GM19351 (cell line): ENCODE measurements at regions not wholly inside any gene's neighbourhood (a gene's known extent, or its start where the extent isn't known, plus 50 kb on each side); places are given as distances from the start of the nearest gene placed in this dataset.

Experiments used
- ATAC-seq: cut with Tn5 transposase; IDR thresholded peaks from one replicate; pipeline ENCODE4 v1.9.1; 2021; ENCODE audit warnings: mild to moderate bottlenecking, moderate library complexity; ENCODE audit not compliant: unreplicated experiment

DNA sequence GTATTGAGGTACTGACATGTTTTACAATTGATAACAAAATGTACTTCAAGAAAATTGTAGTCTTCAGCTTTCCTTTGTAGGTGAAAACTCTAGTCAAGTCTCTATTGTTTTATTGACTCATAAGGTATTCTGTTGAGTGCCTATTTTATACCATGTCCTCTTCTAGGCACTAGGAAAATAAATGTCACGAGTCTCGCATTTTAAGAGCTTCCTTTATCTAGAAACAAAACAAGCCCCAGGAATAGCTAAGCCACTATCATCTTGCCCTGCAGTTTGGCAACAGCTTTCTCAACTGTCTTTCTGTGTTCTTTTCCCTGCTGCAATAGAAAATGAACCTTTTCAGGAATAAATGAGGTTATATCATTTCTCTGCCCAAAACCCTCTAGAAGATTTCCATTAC is 288.5 kb upstream of the NEGR1 start:
- no peak for ATAC-seq

DNA sequence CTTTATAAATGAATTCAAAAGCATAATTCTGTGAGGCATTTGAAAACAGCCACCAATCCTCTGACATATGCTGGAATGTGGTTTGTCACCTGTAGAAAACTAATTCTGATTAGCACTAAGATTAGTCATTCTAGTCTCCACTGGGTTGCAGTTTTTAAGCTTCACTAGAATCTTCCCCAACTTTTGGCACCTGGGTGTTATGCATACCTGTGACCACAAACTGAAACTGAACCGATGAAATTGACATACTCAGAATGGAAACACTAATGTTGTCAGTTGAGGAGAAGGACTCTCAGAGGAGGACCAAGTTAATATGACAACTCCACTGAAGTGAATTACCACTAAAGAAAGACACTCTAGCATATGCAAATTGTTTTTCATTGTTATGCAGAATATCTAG is 285.8 kb upstream of the NEGR1 start:
- ATAC-seq = peak; percentile 58

DNA sequence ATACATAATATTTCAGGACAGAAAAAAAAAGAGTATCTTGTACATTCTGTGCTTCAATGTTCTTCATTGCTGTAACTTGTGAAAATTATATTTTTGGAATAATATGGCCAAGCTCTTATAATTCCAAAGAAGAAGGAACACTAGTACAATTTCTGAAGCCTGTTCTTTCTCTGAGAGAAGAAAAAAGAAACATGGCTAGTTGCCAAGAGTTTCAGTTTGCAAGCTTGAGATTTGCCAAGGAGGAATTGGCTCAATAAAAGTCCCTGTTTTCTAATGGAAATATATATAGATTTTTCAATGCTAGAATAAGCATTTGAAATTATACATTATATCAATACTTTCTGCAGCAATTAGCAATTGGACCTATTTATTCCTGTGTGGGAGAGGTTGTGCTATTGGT is 285.2 kb upstream of the NEGR1 start:
- no peak for ATAC-seq

DNA sequence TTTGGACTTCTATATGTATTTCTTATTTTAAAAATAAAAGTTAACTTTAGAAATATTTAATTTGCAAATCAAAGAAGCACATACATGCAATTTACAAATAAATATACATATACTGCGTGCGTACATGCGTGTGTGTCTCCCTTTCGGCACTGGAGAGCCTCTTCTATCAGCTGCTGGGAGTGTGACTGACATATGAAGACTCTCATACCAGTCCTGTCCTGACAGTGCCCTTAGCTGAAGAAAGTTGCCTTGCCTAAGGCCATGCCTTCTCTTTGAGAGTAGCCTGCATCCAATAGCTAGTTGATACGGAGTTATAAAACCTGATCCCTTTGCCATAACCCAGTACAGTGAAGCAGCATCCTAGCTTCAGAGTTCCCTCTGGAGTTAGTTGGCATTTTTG is 282.4 kb upstream of the NEGR1 start:
- ATAC-seq = no peak

DNA sequence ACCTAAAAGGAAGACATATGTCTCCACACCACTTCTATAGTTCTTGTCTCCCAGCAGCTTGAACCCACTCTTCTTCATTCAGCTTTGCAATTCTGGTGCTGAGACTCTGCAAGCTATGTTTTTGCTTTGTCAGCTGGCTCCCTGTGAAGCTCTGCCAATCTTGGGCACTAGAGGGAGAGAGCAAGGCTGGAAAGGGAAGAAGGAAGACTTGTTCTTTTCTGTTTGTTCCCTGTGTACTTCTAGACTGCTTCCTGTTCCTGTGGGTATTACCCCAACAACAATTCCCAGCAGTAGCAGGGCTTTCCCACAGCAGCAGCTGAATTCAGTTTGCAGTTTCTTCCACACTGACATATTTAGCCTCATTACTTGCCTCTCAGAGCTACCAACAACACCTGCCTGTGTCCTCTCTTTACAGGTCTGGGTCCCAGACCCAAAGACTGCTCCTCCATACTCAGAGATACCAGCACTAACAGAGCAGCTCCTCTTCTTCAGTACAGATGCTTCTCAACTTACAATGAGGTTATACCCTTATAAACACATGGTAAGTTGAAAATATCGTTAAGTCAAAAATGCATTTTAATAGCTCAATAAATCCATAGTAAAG is 275.2 kb upstream of the NEGR1 start:
- ATAC-seq = no peak

DNA sequence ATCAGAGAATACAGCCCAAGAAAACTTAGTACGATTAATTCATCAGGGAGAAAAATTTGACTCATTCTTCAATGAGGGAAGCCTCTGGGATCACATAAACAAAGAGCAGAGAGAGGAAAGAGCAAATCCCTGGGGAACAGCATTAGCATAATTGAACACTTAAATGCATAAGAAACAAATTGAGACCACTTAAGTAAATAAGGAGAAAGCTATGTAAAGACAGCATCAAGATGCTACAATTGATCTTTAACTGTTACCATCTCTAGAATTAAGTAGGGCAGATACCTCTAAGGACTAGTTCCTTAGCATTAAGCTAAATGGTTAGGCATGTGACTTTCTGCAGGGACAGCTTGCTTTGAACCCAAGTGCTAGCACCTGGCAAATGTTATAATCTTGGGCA is 265.1 kb upstream of the NEGR1 start:
- ATAC-seq = no peak

DNA sequence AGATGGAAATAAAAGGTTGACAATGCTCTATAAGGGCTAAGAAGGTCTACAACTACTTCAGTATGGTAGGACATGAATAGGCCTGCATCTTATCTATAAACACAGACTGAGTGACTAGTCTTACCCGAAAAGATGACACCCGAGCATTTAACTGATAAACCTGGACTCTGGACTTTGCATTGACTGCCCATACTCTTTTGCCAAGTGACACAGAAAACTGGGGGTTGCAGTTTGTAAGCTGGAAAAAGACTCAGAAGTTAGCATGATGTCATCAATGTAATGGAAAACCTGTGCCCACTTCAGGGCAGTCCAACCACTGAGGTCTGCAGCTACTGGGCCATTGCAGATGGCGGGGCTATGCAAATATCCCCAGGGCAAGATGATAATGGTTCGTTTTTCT is 258.3 kb upstream of the NEGR1 start:
- no peak for ATAC-seq

DNA sequence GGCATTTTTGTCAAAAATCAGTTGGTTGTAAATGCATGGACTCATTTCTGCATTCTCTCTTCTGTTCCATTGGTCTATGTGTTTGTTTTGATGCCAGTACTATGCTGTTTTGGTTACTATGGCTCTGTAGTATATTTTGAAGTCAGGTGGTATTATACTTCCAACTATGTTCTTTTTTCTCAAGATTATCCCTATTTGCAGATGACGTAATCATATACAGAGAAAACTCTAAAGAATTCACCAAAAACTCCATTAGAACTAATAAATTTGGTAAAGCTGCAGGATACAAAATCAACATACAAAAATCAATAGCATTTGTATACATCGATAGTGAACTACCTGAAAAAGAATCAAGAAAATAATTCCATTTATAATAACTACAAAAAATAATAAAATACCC is 253.1 kb upstream of the NEGR1 start:
- ATAC-seq = no peak

DNA sequence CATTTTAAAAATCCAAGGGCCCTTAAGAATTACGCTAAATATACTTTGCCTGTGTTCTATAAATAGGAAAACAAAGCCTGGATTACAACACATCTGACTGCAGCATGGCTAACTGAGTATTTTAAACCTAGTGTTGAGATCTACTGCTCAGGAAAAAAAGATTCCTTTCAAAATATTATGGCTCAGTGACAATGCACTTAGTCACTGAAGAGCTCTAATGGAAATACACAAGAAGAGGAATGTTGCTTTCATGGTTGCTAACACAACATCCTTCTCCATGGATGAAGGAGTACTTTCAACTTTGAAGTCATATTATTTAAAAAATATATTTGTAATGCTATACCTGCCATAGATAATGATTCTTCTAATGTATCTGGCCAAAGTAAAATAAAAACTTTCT is 248.3 kb upstream of the NEGR1 start:
- no peak for ATAC-seq

DNA sequence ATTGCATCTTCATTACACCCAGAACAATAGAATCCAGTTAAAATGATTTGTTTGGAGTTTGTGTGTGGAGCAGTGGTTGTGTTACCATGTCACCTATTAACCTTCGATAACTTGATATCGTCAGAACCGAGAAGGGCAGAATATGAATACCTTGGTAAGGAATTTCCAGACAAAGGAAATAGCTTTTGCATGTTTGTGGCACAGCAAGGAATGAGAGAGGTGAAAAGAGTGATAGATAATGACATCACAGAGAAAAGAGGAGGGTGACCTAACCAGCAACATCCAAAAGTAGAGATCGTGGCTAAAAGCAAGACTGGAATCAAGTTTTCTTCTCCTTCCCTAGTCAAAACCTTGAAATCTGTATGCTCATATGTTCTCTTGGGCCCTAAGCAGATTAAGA is 244.6 kb upstream of the NEGR1 start:
- ATAC-seq = no peak

DNA sequence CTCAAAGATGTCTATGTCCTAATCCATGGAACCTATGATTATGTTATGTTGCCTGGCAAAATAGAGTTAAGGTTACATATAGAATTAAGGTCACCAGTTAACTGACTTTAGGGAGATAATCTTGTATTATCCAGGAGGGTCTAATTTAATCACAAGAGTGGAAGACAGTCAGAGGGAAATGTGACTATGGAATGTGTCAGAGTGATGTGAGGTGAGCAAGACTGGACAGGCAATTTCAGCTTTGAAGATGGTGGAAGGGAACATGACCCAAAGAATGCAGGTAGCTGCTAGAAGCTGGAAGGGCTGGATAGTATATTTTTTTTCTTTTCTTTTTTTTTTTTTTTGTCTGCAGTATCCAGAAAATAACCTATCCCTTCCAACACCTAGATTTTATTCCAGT is 241.7 kb upstream of the NEGR1 start:
- ATAC-seq = no peak

DNA sequence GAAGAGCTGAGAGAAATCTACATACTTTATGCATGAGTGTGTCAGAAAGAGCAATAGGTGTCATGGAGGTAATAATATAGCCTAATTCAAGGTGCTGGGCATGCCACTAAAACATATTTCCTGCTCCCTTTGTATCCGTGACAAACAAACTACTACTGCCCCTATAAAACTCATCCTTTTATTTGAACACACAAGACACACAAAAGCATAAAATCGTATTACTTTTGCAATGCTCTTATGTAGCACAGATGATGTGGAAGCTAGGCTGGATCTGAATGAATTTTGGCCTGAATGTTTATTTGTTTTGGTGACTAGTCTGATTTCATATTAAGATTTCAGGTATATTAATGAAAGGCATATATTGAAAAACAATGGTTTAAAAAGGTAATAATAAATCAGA is 239.3 kb upstream of the NEGR1 start:
- ATAC-seq = no peak

DNA sequence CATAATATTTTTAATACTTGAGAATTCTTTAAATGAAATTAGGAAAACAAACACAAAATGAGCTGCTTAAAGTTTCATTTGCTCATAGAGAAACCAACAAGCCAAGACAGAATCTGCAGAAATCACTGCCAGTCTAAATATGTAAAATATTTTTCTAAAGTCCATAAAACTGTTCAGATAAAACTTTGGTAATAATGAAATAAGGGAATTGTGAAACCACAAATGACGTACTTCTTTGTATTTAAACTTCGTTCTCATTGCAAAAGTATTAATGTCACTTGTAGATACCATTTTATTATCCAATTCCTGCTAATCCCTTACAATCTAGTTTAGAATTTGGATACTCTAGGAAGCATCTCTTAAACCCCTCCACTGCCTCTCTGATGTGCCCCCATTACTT is 234.5 kb upstream of the NEGR1 start:
- ATAC-seq = no peak

DNA sequence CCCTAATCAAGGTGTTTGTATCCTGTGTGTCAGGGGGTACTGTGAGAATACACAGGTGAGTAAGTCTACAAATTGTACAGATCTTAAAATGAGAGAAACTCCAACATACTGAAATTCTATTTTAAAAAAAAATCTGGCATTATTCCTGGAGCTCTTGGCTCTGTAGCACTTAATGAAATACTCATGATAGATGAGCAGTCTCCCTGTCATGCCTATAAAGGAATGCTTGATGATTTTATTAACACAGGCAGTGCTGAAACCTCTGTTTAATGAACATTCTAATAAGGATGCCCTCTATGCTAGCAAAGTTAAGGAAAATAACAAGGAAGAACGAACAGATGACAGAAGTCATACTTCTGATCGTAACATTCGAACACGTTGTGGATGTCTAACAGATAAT is 233.9 kb upstream of the NEGR1 start:
- ATAC-seq = no peak

DNA sequence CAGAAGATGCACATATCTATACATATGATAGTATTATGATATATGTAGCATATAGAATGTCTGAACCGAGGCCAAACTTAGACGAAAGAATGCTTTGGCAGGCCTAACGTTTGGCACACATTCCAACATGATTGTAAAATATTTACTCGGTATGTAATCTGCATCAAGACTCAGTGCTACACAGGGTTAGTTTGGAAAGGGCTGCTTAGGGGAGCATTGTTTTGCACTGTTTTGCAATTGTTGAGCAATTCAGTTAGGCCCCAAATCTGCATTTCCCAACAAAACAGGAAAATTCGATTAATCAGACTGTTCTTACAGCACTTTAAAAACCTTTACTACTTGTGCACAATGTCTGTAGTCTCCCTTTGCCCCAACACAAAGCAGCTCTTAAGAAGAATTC is 216.0 kb upstream of the NEGR1 start:
- no peak for ATAC-seq

DNA sequence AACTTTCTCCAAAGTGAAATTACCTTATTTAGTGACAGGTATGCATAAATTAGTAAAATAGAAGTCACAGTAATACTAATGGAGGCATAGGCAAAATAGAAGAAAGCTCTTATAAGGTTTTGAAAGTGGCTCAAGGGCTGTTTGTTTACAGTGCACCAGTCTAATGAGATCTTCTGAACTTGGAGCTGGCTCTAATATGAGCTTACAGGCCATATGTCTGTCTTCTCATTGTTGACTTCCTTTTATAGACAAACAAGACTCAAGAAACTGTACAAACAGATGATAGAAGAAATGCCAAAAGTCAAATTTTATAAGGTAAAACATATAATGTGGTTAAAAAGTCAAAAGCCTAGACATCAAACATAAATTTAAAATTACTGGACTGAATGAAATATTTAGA is 207.5 kb upstream of the NEGR1 start:
- ATAC-seq = no peak

DNA sequence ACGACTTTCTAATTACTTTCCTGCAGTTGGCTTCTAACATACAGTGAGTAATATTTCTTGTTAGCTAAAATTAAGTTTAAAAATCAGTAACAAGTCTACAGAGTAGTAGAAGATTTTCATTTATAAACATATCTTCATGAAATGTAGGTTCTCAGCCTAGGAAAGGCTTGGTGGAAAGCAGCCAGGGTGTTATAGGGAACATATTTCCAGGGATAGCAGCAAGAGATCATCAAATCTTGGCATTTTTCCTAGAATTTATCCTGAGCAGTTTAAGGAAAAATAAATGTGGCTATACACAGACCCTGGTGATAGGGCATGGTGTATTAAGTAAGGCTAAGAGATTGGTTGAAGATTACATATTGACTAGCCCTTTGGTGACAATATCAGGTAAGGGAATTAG is 203.5 kb upstream of the NEGR1 start:
- ATAC-seq = no peak

DNA sequence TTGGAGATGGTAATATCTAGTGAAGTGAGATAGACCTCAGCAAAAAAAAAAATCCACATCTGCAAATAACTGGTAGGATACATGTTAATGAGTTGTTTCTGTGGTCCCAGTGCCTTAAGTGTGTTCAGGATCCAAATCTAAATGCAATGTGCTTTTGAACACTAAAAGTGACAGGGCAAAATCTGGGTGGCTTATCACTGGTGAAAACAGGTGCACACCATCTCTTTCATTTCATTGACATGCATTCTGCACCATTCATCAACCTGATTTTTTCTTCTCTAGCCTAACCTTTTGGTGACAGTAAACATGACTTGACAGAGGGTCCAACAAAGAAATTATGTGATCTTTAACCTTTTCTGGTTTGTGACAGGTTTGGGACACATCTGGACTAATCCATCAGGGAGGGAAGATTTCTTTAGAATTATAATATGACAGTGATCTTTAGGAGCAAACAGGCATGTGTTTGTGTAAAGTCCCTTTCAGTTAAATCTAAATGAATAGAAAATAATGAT is 201.6 kb upstream of the NEGR1 start:
- no peak for ATAC-seq

DNA sequence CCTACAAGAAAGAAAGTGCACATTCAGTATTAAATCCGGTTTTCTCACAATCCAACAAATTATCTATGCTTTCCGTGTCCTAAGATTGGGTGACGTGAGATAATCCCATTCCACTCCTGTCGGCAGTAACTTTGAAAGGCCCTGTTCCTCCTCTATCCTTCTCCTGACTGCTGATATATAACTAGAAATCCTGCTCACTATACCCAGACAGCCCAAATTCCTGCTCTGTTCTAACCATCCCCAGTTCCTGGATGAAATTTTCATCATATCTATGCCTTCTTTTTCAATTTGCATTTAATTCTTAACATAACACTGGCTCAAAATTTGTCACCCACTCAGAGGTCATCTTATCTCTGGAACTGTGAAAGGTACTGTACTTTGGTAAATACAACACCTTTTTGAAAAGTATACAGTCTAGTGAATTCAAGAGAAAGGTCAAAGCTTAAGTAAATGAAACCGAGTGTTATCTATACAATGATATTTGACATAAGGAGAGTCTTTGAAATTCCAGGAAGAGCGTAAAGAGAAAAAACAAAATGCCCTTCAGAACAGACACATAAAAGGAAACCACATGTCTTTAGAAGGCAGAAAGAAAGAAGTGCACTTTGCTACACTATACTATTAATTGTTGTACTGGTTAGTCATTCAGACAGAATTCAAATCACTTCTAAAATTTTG is 200.5 kb upstream of the NEGR1 start:
- ATAC-seq = no peak

DNA sequence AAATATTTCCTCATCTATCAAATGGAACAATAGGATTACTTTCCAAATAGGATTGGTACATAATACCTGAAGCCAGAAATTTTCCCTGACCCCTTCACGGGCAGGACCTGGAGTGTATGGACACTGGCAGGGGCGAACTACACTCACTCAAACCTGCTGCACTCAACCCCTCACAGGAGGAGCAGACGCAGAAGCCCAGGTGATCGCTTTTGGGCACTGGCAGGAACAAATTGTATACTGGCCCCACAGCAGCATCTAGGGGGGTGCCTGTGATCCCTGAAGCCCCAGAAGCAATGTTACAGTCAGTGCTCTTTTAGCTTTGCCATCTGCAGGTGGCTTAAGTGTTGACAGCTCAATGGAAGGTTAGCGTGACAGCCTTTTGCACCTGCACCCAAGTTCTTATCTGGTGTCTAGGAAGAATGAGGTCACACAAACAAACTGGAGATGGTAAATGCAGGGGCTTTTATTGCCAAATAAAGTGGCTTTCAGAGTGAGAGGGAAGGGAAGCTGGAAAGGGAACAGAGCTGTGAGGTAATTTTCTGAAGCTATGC is 199.2 kb upstream of the NEGR1 start:
- ATAC-seq = no peak

DNA sequence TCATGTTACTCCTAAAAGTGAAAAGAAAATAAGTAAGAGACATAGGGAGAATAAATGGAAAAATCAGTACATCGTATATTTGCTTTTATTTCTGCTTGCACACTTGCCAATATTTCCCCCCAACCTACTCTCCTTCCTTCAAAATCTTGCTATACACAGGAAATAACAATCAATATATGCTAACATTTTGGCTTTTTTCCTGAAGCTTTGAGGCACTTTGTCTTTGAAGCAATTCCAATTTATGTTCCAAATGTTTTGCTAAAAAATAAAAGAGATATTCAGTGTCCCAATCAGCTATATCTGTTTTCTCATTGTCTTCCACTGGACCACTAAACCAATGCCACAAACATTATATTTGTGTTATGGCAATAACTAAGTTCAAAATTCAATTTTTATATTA is 184.0 kb upstream of the NEGR1 start:
- no peak for ATAC-seq

DNA sequence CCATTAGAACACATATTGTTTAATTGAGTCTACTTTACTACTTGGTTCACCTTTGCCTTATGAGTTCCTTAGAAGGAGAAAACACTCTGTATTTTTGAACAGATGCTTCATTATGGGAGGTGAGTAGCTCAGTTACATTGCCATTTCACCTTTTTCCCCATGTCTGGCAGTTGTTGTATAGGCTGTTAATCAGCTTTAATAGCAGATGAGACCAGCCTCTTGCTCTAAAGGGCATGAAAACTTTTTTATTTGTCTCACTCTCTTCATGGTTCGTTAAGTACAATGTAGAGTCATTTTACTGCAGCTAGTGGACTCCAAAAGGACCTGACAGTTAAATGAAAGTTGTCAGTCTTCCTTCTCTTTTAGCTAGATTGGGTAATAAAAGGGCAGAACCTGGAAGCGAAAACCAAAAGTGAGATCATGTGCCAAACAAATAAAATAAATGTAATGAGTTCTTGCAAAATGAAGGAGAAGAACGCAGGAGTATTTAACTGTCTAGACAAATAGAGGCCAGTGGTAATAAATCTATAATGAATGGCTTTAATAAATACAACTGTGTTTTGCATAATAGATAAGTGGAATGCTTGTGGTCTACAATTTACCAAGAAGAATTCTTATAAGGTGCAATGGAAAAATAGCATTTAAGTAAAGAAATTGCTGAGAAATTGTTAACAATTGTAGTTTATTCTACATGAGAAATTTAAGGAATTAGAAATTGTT is 180.0 kb upstream of the NEGR1 start:
- ATAC-seq = no peak
